Activated CD4-positive, alpha-beta T cell treated with anti-CD3 and anti-CD28 coated beads, Interleukin-2, amount 10 ng/mL, durations not matched to agents 7 days and 5 days (primary cell): ENCODE measurements at regions not wholly inside any gene's neighbourhood (a gene's known extent, or its start where the extent isn't known, plus 50 kb on each side); places are given as distances from the start of the nearest gene placed in this dataset.

Source experiments
- CTCF ChIA-PET: fragments of 350-600 bp; sonication (Branson Sonifier 250); formaldehyde crosslinking; loops from one replicate; lab custom pipeline; 2021; ENCODE audit warnings: antibody characterized with exemption; lab: Charles Lee
- POLR2A ChIA-PET: fragments of 350-600 bp; sonication (Branson Sonifier 250); formaldehyde crosslinking; loops from one replicate; lab custom pipeline; 2021; ENCODE audit warnings: antibody characterized with exemption; lab: Charles Lee
- DNase-seq: peaks from one replicate; pipeline ENCODE4 v3.0.0-alpha.2; 2020
- H3K27ac Mint-ChIP-seq: one replicate; pipeline ENCODE4 v1.8.0; 2021; ENCODE audit warnings: mild to moderate bottlenecking, moderate library complexity, mixed read lengths
- H3K27me3 Mint-ChIP-seq: one replicate; pipeline ENCODE4 v1.8.0; 2021; ENCODE audit warnings: mixed read lengths
- H3K36me3 Mint-ChIP-seq: one replicate; pipeline ENCODE4 v1.8.0; 2021; ENCODE audit warnings: low read depth, mixed read lengths
- H3K4me1 Mint-ChIP-seq: one replicate; pipeline ENCODE4 v1.8.0; 2021; ENCODE audit warnings: mixed read lengths
- H3K4me3 Mint-ChIP-seq: one replicate; pipeline ENCODE4 v1.8.0; 2021; ENCODE audit warnings: mild to moderate bottlenecking, moderate library complexity, mixed read lengths
- H3K9me3 Mint-ChIP-seq: one replicate; pipeline ENCODE4 v1.8.0; 2021; ENCODE audit warnings: mixed read lengths

DNA sequence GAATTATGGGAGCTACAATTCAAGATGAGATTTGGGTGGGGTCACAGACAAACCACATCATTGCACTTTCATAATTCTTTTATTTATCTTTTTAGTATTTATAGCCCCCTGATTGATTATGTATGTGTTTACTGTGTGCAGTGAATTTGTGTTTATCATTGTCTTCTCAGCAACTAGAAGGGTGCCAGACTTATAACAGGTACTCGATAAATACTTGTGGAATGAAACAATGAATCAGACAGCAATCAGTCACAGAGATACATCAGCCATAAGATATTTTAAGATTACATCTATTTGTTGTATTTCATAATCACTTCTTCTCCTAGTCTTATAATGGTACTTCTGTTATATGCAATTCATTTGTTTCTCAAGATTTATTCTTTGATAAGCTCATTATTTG, 273.2 kb downstream of the PTPRC start:
- no peak overlapping the region for H3K4me3 Mint-ChIP-seq
- CTCF ChIA-PET, result no interaction called here
- no peak for DNase-seq
- H3K4me1 Mint-ChIP-seq, result peaks cover 54% of the 10 kb centered on the region
- no peaks in the 10 kb centered on the region for H3K27me3 Mint-ChIP-seq
- peaks cover 4% of the 10 kb centered on the region for H3K9me3 Mint-ChIP-seq
- H3K36me3 Mint-ChIP-seq, result peaks cover 60% of the 10 kb centered on the region
- H3K27ac Mint-ChIP-seq, result no peak overlapping the region
- POLR2A ChIA-PET, result no interaction called here

DNA sequence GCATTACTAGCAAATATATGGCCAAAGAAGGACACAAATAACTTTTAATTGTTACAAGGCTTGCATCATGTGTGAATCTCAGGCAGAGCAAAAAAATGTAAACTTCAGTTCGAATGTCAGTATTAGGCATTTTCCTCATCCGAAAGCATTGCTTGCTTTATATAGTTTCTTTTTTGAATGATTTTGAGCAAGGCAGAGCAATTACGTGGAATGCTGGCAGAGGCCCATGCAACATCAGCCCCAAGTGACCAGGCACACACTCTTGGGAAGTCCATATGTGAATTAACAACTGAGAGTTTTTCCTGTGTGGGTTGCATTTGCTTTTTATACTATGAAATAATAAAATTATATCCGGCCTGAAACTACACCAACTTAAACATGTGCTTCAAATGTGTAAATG, 274.8 kb downstream of the PTPRC start:
- Mint-ChIP-seq H3K27ac (no peak overlapping the region), H3K9me3 (peaks cover 4% of the 10 kb centered on the region), H3K36me3 (peaks cover 66% of the 10 kb centered on the region), H3K4me1 (peaks cover 60% of the 10 kb centered on the region), H3K27me3 (no peaks in the 10 kb centered on the region), H3K4me3 (no peak overlapping the region)
- no peak for DNase-seq
- POLR2A ChIA-PET, result no interaction called here
- CTCF ChIA-PET, result no interaction called here

DNA sequence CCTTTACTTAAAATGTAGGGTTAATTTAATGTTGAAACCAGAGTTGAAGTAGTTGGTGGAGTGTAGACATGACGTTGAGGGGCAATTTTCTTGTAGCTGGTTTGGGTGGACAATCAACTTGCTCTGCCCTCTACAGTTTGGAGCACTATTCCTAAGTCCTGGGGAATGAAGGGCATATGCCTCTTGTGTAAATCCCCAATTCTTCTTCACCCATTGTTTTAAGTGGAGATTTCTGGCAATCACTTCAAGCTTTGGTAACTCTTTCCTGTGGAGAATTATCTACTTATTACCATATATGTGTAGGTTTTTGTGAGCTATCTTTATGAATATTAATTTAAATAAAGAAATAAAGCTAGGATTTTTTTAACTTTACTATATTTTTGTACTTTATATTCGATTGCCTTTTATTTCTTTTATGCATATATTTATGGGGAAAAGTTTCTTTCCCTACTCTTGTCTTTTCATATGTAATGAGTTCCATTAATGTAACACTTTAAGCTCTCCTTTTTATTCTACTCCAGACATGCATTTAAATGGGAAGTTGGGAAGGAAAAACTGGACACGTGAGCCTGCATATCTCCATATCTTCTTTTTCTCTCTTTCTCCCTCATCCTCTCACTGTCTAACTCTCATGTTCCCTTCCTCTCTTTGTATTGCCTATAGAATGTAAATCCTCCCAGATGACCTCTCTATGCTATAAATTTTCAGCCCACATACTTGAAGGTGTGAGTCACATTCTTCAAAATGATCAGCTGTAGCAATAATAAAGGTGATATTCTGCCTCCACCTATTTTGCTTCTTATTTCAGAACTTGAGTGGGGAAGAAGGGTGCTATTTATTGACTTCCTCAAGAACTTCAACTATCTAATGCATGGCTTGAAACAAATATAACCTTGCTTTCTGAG, 276.7 kb downstream of the PTPRC start:
- CTCF ChIA-PET, result interaction anchor here (1.2 kb wide), 1 partner anchor 17 kb away, joined by 3 read pairs; no protein-coding TSS in a partner anchor

DNA sequence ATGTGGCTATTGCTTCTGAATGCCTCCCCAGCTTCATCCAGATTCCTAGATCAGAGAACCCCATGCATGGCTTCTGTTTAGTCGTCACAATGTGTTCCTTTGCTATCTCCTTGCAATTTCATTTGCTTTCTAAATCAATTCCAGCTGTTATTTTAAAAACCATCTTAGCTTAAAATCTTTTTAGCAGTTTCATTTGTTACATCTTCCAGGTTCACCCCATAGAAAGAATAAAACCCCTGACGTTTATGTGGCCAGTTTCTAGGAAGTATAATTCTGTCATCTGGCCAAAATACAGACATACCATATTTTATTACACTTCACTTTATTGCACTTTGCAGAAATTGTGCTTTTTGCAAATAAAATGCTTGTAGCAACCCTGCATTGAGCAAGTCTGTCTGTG, 278.4 kb downstream of the PTPRC start:
- Mint-ChIP-seq H3K36me3 (peaks cover 69% of the 10 kb centered on the region), H3K4me1 (peaks cover 74% of the 10 kb centered on the region), H3K27ac (no peak overlapping the region), H3K9me3 (no peaks in the 10 kb centered on the region), H3K4me3 (no peak overlapping the region), H3K27me3 (no peaks in the 10 kb centered on the region)
- DNase-seq, result no peak
- CTCF ChIA-PET, result interaction anchor here (1.5 kb wide), 1 partner anchor 16 kb away, joined by 4 read pairs; no protein-coding TSS in a partner anchor
- POLR2A ChIA-PET, result no interaction called here

More for the DNA sequence above, 276.7 kb downstream of the PTPRC start:
- Mint-ChIP-seq H3K27me3 (no peaks in the 10 kb centered on the region), H3K9me3 (peaks cover 4% of the 10 kb centered on the region), H3K4me1 (peaks cover 74% of the 10 kb centered on the region), H3K27ac (no peak overlapping the region), H3K36me3 (peaks cover 75% of the 10 kb centered on the region), H3K4me3 (no peak overlapping the region)
- POLR2A ChIA-PET, result no interaction called here
- DNase-seq, result no peak

GRCh38 chr1:198918920-198919319, 280.1 kb downstream of the PTPRC start:
- peaks cover 71% of the 10 kb centered on the region for H3K36me3 Mint-ChIP-seq
- POLR2A ChIA-PET, result interaction anchor here (1.2 kb wide), 1 partner anchor 19 kb away, joined by 5 read pairs; no protein-coding TSS in a partner anchor
- no peaks in the 10 kb centered on the region for H3K27me3 Mint-ChIP-seq
- peaks cover 77% of the 10 kb centered on the region for H3K4me1 Mint-ChIP-seq
- CTCF ChIA-PET, result interaction anchor here (1.4 kb wide), 1 partner anchor 17 kb away, joined by 4 read pairs; no protein-coding TSS in a partner anchor
- peaks cover 3% of the 10 kb centered on the region for H3K9me3 Mint-ChIP-seq
- H3K27ac Mint-ChIP-seq, result peak overlapping the region; percentile 91
- H3K4me3 Mint-ChIP-seq, result peak overlapping the region; percentile 67
- DNase-seq, result no peak

GRCh38 chr1:198919667-198920398, 281.0 kb downstream of the PTPRC start:
- peak overlapping the region; percentile 91 for H3K27ac Mint-ChIP-seq
- peaks cover 80% of the 10 kb centered on the region for H3K4me1 Mint-ChIP-seq
- CTCF ChIA-PET, result no interaction called here
- POLR2A ChIA-PET, result interaction anchor here (1.2 kb wide), 1 partner anchor 18 kb away, joined by 5 read pairs; no protein-coding TSS in a partner anchor
- peak overlapping the region; percentile 67 for H3K4me3 Mint-ChIP-seq
- H3K9me3 Mint-ChIP-seq, result peaks cover 3% of the 10 kb centered on the region
- no peaks in the 10 kb centered on the region for H3K27me3 Mint-ChIP-seq
- H3K36me3 Mint-ChIP-seq, result peaks cover 67% of the 10 kb centered on the region
- DNase-seq, result peak; percentile 46

GRCh38 chr1:198922638-198923430, 284.0 kb downstream of the PTPRC start:
- ChIA-PET POLR2A (no interaction called here), CTCF (interaction anchor here (0.8 kb wide), 1 partner anchor 15 kb away, joined by 4 read pairs; no protein-coding TSS in a partner anchor)
- peak overlapping the region; percentile 47 for H3K27ac Mint-ChIP-seq
- H3K4me1 Mint-ChIP-seq, result peaks cover 77% of the 10 kb centered on the region
- H3K36me3 Mint-ChIP-seq, result peaks cover 56% of the 10 kb centered on the region
- H3K9me3 Mint-ChIP-seq, result peaks cover 3% of the 10 kb centered on the region
- no peak overlapping the region for H3K4me3 Mint-ChIP-seq
- no peak for DNase-seq
- H3K27me3 Mint-ChIP-seq, result no peaks in the 10 kb centered on the region

GRCh38 chr1:198923993-198924392, 285.2 kb downstream of the PTPRC start:
- Mint-ChIP-seq H3K4me3 (no peak overlapping the region), H3K4me1 (peaks cover 68% of the 10 kb centered on the region), H3K9me3 (peaks cover 3% of the 10 kb centered on the region), H3K27ac (no peak overlapping the region), H3K27me3 (no peaks in the 10 kb centered on the region), H3K36me3 (peaks cover 48% of the 10 kb centered on the region)
- no peak for DNase-seq
- ChIA-PET POLR2A (no interaction called here), CTCF (no interaction called here)

GRCh38 chr1:198925567-198925966, 286.7 kb downstream of the PTPRC start:
- Mint-ChIP-seq H3K4me3 (no peak overlapping the region), H3K27me3 (no peaks in the 10 kb centered on the region), H3K4me1 (peaks cover 68% of the 10 kb centered on the region), H3K36me3 (peaks cover 42% of the 10 kb centered on the region), H3K9me3 (peaks cover 3% of the 10 kb centered on the region), H3K27ac (no peak overlapping the region)
- ChIA-PET CTCF (no interaction called here), POLR2A (interaction anchor here (0.7 kb wide), 1 partner anchor 8 kb away, joined by 3 read pairs; no protein-coding TSS in a partner anchor)
- DNase-seq, result no peak

GRCh38 chr1:198927129-198927528, 288.3 kb downstream of the PTPRC start:
- Mint-ChIP-seq H3K9me3 (peaks cover 3% of the 10 kb centered on the region), H3K27ac (no peak overlapping the region), H3K27me3 (no peaks in the 10 kb centered on the region), H3K4me1 (peaks cover 62% of the 10 kb centered on the region), H3K36me3 (peaks cover 36% of the 10 kb centered on the region), H3K4me3 (no peak overlapping the region)
- ChIA-PET CTCF (interaction anchor here (1.0 kb wide), 1 partner anchor 186 kb away, joined by 3 read pairs; no protein-coding TSS in a partner anchor), POLR2A (no interaction called here)
- DNase-seq, result no peak

DNA sequence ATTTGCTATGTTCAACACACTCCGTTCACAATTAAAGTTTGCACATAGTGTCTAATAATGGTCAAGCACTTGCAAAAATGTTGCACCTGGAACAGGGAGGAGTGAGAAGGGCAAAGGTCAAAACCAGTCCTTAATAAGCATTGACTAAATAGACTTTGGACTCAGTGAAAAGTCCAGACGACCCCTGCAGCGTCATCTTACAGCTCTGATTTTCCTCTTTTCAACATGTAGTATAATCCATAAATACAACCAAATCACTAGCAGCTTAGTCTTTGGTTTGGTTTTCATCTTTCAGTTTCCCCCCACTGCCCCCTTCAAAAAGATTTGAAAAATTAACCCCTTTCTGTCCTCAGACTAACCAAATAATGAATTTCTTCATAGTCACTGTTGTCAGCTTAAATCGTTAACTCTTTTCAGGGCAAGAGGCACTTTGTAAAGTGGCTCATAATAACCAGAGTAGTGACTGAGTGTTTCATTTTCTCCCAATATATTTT, 290.3 kb downstream of the PTPRC start:
- CTCF ChIA-PET, result interaction anchor here (0.8 to 1.3 kb wide), 2 partner anchors 10 to 157 kb away, joined by 3 read pairs; no protein-coding TSS in a partner anchor
- no peaks in the 10 kb centered on the region for H3K27me3 Mint-ChIP-seq
- H3K27ac Mint-ChIP-seq, result no peak overlapping the region
- DNase-seq, result no peak
- POLR2A ChIA-PET, result interaction anchor here (0.6 kb wide), 1 partner anchor 156 kb away, joined by 4 read pairs; no protein-coding TSS in a partner anchor
- peaks cover 36% of the 10 kb centered on the region for H3K36me3 Mint-ChIP-seq
- H3K4me1 Mint-ChIP-seq, result peaks cover 58% of the 10 kb centered on the region
- H3K9me3 Mint-ChIP-seq, result no peaks in the 10 kb centered on the region
- no peak overlapping the region for H3K4me3 Mint-ChIP-seq
